ENCODE measurements at regions not wholly inside any gene's neighbourhood (a gene's known extent, or its start where the extent isn't known, plus 50 kb on each side); places are given as distances from the start of the nearest gene placed in this dataset.
"Not testable (repeated sequence)": the region's sequence is repeated elsewhere in the genome, so short reads cannot be mapped to it uniquely, and the experiment has no call there.

GRCh38 chr18:22284581-22285360 lies 115.4 kb downstream of the GATA6 start:
- no peak for DNase-seq (ENCODE audit: low spot score)

DNA sequence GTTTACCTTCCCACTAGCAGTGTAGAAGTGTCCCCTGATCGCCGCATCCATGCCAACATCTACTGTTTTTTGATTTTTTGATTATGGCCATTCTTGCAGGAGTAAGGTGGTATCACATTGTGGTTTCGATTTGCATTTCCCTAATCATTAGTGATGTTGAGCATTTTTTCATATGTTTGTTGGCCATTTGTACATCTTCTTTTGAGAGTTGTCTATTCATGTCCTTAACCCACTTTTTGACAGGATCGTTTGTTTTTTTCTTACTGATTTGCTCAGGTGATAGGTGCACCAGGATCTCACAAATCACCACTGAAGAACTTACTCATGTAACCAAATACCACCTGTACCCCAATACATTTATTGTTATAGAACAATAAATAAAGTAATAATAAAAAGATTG lies 114.5 kb downstream of the GATA6 start:
- DNase-seq (ENCODE audit: low spot score): not testable (repeated sequence)

DNA sequence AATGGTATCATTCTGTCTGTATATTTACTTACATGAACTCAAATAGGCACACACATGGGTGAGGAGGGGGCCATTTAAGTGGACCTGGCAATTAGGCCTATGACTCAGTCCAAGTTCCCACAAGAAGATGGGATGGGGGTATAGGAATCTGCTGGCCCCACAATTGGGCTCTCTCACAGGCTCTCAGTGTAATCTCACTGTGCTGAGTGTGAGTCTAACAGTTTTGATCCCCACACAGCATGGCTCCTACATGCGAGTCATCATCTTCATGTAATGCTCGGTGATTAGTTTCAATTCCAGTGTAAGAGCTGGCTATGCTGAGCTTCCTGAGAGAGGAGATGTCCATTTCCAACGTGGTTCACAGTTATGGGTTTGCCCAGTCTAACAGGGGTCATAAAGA lies 114.0 kb downstream of the GATA6 start:
- peak; percentile 41 for DNase-seq (ENCODE audit: low spot score)

DNA sequence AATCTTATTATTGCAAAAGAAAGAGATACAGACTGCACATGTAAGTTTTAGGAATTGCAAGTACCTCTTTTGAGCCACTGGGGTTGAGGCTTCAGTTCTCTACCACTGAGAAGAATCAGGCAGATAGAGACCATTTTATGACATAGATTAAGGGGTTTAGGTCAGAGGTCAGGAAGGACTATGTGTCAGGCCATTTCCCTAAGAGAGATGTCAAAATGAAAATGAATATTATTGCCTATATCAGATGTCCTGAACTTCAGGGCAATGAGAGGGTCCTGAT lies 113.7 kb downstream of the GATA6 start:
- DNase-seq (ENCODE audit: low spot score): no peak

DNA sequence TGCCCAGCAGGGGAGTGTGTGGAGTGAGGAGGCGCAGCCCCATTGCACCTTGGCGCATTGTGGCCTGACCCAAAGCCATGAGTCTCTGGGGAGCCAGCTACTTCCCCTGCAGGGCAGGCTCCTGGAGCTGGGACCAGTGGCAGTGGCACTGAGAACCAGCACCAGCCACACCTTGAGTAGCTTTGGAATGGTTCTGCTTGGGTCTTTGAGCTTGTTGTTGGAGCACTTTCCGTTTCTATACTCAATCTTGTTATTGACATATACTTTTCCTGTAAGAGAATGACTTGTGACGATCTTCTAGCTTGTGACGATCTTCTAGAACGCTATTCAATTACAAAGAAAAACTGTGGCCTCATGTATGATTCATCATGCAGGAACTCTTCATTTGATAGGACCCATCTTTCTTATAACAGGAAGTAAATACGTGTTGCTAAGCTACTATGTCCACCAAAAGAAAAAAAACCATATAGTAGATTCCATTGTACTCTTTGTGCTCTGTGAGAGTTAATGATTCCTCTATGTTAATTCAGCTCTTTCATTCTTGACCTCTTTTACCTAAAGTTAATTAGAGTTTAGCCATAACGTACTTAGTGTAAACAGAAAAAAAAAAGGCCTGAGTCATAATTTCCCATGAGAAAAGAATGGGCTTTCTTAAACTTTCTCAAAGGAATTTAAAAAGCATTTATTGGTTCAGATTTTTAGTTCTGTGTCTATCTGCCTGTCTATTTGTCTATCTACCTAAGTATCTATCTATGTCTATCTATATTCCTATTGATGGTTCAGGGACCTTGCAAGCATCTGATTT lies 113.1 kb downstream of the GATA6 start:
- DNase-seq (ENCODE audit: low spot score): peak; percentile 92

- DNase-seq (ENCODE audit: low spot score): no peak
These were observed 111.0 kb downstream of the GATA6 start for GRCh38 chr18:22280453-22280750.

DNA sequence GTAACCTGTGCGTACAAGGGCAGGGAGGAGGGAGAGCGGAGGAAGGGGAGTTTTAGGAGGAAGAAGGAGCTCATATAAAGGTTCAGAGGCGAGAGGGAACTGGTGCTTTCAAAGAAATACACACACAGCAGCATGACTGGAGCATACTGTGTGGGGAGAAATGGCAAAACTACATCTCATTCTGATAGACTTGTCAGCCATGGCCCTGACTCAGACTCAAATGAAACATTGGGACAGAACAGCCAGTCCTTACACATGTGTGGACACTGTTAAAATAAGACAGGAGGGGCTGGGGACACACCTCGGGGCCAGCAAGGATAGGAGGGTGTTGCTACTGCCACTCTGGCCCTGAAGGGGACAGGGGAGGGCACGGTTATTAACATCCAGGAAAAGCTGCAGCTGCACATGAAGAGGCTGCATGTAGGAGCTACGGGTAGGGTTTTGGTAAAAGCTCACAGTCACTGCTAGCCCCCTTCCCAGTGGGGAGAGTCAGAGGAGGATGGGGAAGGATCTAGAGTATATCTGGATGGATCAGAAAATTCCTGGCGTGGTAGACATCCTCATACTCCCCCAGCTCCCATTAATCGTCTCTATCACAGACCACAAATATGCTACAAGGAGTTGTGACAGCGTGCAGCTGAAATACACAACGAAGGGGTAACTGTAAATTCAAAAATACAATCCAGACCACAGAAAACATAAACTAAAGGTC lies 110.5 kb downstream of the GATA6 start:
- DNase-seq (ENCODE audit: low spot score): no peak

- DNase-seq (ENCODE audit: low spot score): no peak
These were observed 109.4 kb downstream of the GATA6 start for GRCh38 chr18:22278798-22279197.

DNA sequence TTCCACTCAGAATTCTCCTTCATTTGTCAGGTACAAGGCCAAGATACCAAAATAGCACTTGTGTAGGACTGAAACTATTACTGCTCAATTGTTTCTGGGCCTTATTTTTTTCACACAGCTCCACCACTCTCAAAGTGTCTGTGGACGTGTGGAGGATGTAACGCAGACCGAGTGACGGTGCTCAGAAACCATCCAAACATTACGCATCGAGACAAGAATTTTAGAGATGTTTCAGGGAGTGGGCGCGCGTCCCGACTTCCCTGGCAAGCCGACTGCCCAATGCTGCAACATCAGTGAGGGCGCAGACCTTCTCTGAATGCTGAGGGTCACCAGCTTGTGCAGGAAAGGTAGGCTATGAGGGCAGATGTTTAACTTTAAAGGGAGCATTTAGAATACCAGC lies 108.4 kb downstream of the GATA6 start:
- no peak for DNase-seq (ENCODE audit: low spot score)

- no peak for DNase-seq (ENCODE audit: low spot score)
These were observed 106.9 kb downstream of the GATA6 start for GRCh38 chr18:22276334-22276713.

DNA sequence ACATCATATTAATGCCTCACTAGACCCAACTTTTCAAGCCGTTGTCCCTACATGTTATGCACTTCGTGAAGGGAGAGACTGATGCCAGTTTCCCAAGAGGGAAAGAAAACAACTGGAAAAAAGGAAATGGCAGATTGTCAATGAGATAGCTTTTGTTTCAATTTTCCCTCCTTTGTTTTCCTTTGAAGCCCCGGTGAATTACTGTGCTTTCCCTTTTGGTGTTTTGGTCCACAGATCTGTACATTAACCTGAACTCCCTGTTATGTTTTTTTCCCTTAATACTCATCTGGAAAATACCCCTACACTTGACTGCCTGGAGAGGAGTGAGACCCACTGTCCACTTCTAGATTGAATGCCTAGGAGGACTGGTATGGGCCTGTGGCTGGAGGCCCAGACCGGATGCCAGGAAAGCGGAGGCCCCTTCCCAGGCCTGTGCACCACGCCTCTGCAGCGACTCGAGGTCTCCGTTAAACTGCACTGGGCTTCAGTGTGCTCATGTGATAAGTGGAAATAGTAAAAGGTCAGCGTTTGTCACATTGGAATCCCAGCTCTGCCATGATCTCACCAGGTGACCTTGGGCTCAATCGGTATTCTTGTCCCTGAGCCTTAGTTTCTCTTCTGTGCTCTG lies 106.4 kb downstream of the GATA6 start:
- DNase-seq (ENCODE audit: low spot score): no peak

DNA sequence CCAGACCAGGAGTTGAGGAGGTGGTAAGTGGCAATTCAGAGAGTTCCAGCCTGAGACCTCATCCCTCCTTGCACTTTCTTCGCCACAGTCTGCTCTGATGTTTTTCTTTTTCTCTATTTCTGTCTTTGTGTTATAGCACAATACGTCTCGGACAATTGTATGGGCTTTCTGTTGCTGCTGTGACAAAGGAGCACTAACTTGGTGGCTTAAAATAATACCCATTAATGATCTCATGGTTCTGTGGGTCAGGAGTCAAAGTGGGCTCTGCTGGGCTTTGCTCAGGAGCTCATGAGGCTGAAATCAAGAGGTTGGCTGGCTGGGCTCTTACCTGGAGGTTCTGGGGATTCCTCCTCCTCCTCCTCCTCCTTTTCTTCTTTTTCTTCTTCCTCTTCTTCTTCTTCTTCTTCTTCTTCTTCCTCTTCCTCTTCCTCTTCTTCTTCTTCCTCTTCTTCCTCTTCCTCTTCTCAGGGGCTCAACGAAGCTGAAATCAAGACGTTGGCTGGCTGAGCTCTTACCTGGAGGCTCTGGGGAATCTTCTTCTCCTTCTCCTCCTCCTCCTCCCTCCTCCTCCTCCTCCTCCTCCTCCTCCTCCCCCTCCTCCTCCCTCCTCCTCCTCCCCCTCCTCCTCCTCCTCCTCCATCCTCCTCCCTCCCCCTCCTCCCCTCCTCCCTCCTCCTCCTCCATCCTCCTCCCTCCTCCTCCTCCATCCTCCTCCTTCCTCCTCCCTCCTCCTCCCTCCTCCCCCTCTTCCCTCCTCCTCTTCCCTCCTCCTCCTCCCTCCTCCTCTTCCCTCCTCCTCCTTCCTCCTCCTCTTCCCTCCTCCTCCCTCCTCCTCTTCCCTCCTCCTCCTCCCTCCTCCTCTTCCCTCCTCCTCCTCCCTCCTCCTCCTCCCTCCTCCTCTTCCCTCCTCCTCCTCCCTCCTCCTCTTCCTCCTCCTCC lies 104.0 kb downstream of the GATA6 start:
- no peak for DNase-seq (ENCODE audit: low spot score)

GRCh38 chr18:22272242-22272641 lies 102.9 kb downstream of the GATA6 start:
- no peak for DNase-seq (ENCODE audit: low spot score)

DNA sequence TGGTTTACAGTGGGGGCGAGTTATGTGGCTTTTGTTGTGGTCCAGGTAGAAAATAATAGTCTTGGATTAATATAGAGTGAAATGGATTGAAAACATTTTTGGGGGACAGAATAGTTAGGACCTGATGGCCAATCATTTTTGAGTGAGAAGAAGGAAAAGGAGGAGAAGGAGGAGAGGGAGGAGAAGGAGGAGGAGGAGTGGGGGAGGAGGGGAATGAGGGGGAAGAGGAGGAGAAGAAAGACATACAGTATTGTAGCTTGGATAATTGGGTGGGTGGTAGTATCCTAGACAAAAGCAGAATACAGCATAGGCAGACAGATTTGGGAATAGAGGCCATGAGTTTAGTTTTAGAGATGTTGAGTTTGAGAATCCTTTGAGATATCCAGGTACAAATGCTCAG lies 101.6 kb downstream of the GATA6 start:
- DNase-seq (ENCODE audit: low spot score): no peak

GRCh38 chr18:22268641-22269128 lies 99.3 kb downstream of the GATA6 start:
- DNase-seq (ENCODE audit: low spot score): no peak

DNA sequence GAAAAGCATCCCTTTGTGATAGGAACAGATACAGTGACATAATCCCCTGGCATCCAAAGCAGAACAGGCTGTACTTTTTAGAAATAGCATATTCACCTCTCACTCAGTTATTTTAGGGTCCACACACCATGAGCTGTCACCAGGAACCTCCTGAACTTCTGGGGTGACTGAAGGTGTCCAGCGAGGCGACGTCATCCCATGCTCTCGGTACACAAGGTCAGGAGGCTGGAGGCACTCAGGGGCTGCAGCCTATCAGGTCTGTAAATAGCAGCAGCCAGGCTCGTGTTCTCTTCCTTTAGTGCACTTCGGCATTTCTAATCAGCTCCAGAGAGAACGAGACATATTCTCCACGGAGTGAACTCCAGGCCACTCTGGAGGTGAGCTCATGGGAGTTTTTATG lies 98.3 kb downstream of the GATA6 start:
- no peak for DNase-seq (ENCODE audit: low spot score)

DNA sequence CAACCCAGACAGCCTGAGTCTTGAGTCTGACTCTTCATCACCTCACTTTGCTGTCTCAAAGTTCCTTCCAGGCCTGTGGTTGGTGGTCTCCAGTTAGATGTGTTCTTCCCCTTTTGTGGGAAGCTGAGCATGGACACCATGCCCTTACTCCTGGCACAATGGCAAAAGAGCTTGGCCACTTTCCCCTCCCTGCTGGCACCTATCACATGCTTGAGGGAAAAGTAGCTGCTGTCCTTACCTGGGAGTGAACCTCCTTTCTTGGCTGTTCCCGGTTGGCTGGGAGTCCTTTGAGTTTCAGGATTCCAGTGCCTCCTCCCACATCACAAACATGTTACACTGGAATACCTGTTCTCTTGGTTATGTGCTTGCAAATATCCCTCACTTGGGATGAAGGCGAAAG lies 97.8 kb downstream of the GATA6 start:
- no peak for DNase-seq (ENCODE audit: low spot score)

- no peak for DNase-seq (ENCODE audit: low spot score)
These were observed 96.4 kb downstream of the GATA6 start for GRCh38 chr18:22265838-22266237.

DNA sequence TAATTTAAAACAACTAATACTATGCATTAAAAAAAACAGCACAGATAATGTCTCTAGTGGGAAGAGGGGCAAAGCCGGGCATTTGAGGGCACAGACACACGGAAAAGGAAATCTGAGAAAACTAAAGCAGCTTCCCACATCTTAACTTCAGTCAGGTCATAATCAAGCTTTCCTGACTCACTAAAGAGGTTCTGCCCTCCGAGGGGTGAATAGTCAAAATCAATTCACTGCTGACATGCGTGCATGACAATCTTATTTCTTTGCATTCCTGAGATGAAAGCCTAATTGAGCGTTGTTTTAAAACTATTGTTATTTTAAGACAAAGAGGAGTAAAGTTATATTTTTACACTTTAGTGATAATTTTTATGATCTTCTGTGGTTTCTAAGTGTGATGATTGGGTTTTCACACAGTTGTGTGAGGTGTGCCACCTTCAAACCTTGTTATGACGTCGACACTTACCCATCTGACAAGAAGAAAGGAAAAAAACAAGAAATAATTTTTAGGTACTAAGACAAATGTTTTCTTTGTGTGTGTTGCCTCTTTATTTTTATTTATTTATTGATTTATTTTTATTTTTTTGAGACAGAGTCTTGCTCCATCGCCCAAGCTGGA lies 90.9 kb downstream of the GATA6 start:
- no peak for DNase-seq (ENCODE audit: low spot score)

- no peak for DNase-seq (ENCODE audit: low spot score)
These were observed 87.7 kb downstream of the GATA6 start for GRCh38 chr18:22257022-22257543.

DNA sequence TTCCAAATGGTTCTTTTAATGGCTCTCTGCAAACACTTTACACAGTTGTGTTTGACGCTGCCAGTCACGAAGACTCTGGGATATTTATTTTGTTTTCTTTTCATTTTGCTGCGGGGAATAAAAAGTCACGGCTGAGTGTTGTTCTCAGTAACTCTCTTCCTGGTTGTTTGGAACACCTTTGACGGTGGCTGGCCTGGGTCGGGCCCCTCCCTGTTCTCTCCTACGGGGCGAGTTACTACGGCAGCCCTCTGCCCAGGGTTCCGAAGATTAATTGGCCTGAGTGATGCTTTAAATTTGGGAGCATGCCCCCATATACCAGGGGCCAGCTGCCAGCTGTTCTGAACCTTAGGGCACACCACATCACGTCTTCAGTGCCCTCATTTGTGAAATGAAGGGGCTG lies 84.7 kb downstream of the GATA6 start:
- DNase-seq (ENCODE audit: low spot score): no peak
